MM.1S (cell line): ENCODE measurements at regions not wholly inside any gene's neighbourhood (a gene's known extent, or its start where the extent isn't known, plus 50 kb on each side); places are given as distances from the start of the nearest gene placed in this dataset.
"Not testable (repeated sequence)": the region's sequence is repeated elsewhere in the genome, so short reads cannot be mapped to it uniquely, and the experiment has no call there.

ENCODE experiments used
- DNase-seq: peaks from one replicate; pipeline ENCODE4 v3.0.0-alpha.2; 2015
- H2AFZ ChIP-seq: fragments of 300-600 bp; sonication (generic); 2 replicates; pipeline ENCODE4 v1.6.0; 2016; ENCODE audit warnings: antibody characterized with exemption, low read length
- H3F3A ChIP-seq: fragments of 300-600 bp; sonication (generic); 2 replicates; pipeline ENCODE4 v1.6.1; 2016; ENCODE audit warnings: mild to moderate bottlenecking, antibody characterized with exemption, low read length, moderate library complexity, mixed read lengths; ENCODE audit not compliant: insufficient read depth
- H3K27ac ChIP-seq: fragments of 300-600 bp; sonication (generic); 2 replicates; pipeline ENCODE4 v1.5.1; 2016; ENCODE audit warnings: mild to moderate bottlenecking, low read length
- H3K27me3 ChIP-seq: fragments of 300-600 bp; sonication (generic); replicated peaks from 2 replicates; pipeline ENCODE4 v1.6.0; 2016; ENCODE audit warnings: low read length; ENCODE audit not compliant: insufficient read depth
- H3K36me3 ChIP-seq: fragments of 300-600 bp; sonication (generic); replicated peaks from 2 replicates; pipeline ENCODE4 v1.6.1; 2016; ENCODE audit warnings: mild to moderate bottlenecking, low read length, mixed read lengths; ENCODE audit not compliant: insufficient read depth
- H3K4me1 ChIP-seq: fragments of 300-600 bp; sonication (generic); 2 replicates; pipeline ENCODE4 v1.6.1; 2016; ENCODE audit warnings: low read length, mixed read lengths
- H3K4me2 ChIP-seq: fragments of 300-600 bp; sonication (generic); 2 replicates; pipeline ENCODE4 v1.6.0; 2016; ENCODE audit warnings: low read depth, low read length
- H3K4me3 ChIP-seq: fragments of 300-600 bp; sonication (generic); 2 replicates; pipeline ENCODE4 v1.5.1; 2016; ENCODE audit warnings: low read length, mixed read lengths
- H3K79me2 ChIP-seq: fragments of 300-600 bp; sonication (generic); 2 replicates; pipeline ENCODE4 v1.6.1; 2016; ENCODE audit warnings: mixed run types, low read length, mixed read lengths
- H3K9ac ChIP-seq: fragments of 300-600 bp; sonication (generic); 2 replicates; pipeline ENCODE4 v1.6.1; 2016; ENCODE audit warnings: low read length, mixed read lengths
- H3K9me2 ChIP-seq: fragments of 300-600 bp; sonication (generic); replicated peaks from 2 replicates; pipeline ENCODE4 v1.6.1; 2016; ENCODE audit warnings: mild to moderate bottlenecking, low read length, mixed read lengths; ENCODE audit not compliant: insufficient read depth
- H3K9me3 ChIP-seq: fragments of 300-600 bp; sonication (generic); replicated peaks from 2 replicates; pipeline ENCODE4 v1.6.1; 2016; ENCODE audit warnings: mild to moderate bottlenecking, low read length, mixed read lengths; ENCODE audit not compliant: insufficient read depth
- H4K20me1 ChIP-seq: fragments of 300-600 bp; sonication (generic); 2 replicates; pipeline ENCODE4 v1.6.1; 2016; ENCODE audit warnings: mild to moderate bottlenecking, low read length, moderate library complexity, mixed read lengths; ENCODE audit not compliant: insufficient read depth
- EZH2 ChIP-seq: fragments of 300-600 bp; sonication (generic); optimal IDR thresholded peaks from 2 replicates; pipeline ENCODE3; 2017; ENCODE audit warnings: low read depth, mild to moderate bottlenecking, antibody characterized with exemption, low read length, mixed read lengths
- EZH2phosphoT487 ChIP-seq: fragments of 300-600 bp; sonication (generic); IDR thresholded peaks from 2 replicates; pipeline ENCODE4 v1.6.1; 2018; ENCODE audit warnings: antibody characterized with exemption, low read length
- TF ChIP-seq, protein P1 (sequence below): fragments of 300-600 bp; sonication (generic); IDR thresholded peaks from 2 replicates; pipeline ENCODE4 v1.5.1; 2016; ENCODE audit warnings: antibody characterized with exemption, low read length, mixed read lengths

DNA sequence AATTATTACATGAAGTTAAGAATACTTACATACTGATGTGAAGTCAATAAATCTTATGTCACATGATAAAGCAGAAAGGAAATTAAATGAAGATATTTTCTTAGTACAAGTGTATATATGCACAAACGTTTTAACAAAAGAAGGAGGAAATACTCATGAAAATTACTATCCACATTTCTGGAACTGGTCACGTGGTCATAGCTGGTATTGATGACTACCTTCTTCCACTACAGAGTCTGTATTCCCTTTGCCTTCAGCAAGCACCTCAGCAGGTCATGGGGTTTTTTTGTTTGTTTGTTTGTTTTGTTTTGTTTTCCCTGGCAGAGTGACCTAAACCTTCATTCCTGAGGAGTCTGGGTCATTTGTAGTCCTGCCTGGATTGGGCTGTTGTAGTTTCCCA, 174.9 kb upstream of the BANK1 start:
- Histone ChIP-seq H3K79me2 (no peaks in the 10 kb centered on the region), H3F3A (no peaks in the 10 kb centered on the region), H3K36me3 (no peaks in the 10 kb centered on the region), H3K4me2 (no peak overlapping the region), H3K4me3 (no peak overlapping the region), H3K9me2 (no peaks in the 10 kb centered on the region), H3K9ac (no peak overlapping the region), H3K4me1 (no peaks in the 10 kb centered on the region), H4K20me1 (no peaks in the 10 kb centered on the region), H3K9me3 (no peaks in the 10 kb centered on the region), H3K27me3 (no peaks in the 10 kb centered on the region), H2AFZ (no peak overlapping the region), H3K27ac (no peak overlapping the region)
- DNase-seq, result no peak
- TF ChIP-seq EZH2phosphoT487 (no peak), EZH2 (no peak)
- TF ChIP-seq, protein P1, sequence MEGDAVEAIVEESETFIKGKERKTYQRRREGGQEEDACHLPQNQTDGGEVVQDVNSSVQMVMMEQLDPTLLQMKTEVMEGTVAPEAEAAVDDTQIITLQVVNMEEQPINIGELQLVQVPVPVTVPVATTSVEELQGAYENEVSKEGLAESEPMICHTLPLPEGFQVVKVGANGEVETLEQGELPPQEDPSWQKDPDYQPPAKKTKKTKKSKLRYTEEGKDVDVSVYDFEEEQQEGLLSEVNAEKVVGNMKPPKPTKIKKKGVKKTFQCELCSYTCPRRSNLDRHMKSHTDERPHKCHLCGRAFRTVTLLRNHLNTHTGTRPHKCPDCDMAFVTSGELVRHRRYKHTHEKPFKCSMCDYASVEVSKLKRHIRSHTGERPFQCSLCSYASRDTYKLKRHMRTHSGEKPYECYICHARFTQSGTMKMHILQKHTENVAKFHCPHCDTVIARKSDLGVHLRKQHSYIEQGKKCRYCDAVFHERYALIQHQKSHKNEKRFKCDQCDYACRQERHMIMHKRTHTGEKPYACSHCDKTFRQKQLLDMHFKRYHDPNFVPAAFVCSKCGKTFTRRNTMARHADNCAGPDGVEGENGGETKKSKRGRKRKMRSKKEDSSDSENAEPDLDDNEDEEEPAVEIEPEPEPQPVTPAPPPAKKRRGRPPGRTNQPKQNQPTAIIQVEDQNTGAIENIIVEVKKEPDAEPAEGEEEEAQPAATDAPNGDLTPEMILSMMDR, result no peak

DNA sequence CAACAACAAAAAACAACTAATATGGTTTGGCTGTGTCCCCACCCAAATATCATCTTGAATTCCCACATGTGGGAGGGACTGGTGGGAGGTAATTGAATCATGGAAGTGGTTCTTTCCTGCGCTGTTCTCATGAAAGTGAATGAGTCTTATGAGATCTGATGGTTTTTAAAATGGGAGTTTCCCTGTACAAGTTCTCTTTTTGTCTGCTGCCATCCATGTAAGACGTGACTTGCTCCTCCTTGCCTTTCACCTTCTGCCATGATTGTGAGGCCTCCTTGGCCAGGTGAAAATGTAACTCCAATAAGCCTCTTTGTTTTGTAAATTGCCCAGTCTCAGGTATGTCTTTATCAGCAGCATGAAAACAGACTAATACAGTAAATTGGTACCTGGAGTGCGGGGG, 183.5 kb upstream of the BANK1 start:
- not testable (repeated sequence) for H3K9me3 ChIP-seq, H3K9ac ChIP-seq, H3K27me3 ChIP-seq, H3K4me1 ChIP-seq, H3K4me2 ChIP-seq, H4K20me1 ChIP-seq, DNase-seq, H3K36me3 ChIP-seq, H3K79me2 ChIP-seq, H3K4me3 ChIP-seq, H2AFZ ChIP-seq, H3K27ac ChIP-seq, H3F3A ChIP-seq, H3K9me2 ChIP-seq

DNA sequence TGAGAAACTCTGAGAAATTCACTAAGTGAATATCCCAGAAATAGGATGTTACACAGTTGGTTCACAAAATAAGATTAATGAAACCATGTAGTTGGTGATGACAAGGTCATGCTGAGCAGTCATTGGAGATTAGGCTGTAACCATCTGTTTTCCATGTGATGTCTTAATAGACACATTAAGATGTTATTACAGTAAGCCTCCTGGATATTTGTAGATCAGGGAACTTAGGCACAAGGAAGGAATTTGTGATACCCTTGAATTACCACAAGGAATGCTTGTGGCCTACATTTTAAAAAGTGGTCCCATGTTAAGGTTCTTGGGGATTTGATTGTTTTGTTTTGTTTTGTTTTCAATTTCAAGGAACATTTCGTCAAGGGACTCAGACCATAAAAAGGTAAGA, 185.6 kb upstream of the BANK1 start:
- H3K36me3 ChIP-seq, result no peaks in the 10 kb centered on the region
- H3K27me3 ChIP-seq, result no peaks in the 10 kb centered on the region
- no peaks in the 10 kb centered on the region for H3K79me2 ChIP-seq
- no peak overlapping the region for H2AFZ ChIP-seq
- H3K9me3 ChIP-seq, result no peaks in the 10 kb centered on the region
- H3K9ac ChIP-seq, result no peak overlapping the region
- no peak overlapping the region for H3K4me3 ChIP-seq
- H3K9me2 ChIP-seq, result no peaks in the 10 kb centered on the region
- TF ChIP-seq EZH2phosphoT487 (no peak), EZH2 (no peak)
- TF ChIP-seq, protein P1, result no peak
- no peak overlapping the region for H3K27ac ChIP-seq
- H3F3A ChIP-seq, result no peaks in the 10 kb centered on the region
- H3K4me1 ChIP-seq, result no peaks in the 10 kb centered on the region
- DNase-seq, result no peak
- H3K4me2 ChIP-seq, result no peak overlapping the region
- no peaks in the 10 kb centered on the region for H4K20me1 ChIP-seq

DNA sequence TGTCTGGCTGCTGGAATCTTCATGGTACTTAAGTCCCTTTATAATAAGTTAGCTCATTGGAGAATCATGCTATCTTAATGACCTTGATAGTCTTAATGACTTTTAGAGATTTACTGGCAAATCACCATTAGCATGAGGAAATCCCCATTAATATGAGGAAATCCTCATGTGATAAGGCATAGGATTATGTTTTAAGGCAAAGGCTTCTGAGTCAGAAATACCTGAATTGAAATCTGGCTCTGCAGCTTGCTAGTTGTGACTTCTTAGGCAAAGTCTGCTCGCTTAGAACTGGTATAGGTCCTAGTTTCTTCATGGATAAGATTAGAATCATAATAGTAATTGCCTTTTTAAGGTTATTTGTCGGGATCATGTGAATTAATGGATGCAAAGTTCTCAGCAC, 190.2 kb upstream of the BANK1 start:
- Histone ChIP-seq H3K79me2 (no peaks in the 10 kb centered on the region), H3K9me3 (no peaks in the 10 kb centered on the region), H3K36me3 (no peaks in the 10 kb centered on the region), H3K27me3 (no peaks in the 10 kb centered on the region), H3K4me3 (no peak overlapping the region), H2AFZ (no peak overlapping the region), H3K9me2 (no peaks in the 10 kb centered on the region), H3F3A (no peaks in the 10 kb centered on the region), H3K27ac (no peak overlapping the region), H4K20me1 (no peaks in the 10 kb centered on the region), H3K9ac (no peak overlapping the region), H3K4me2 (no peak overlapping the region), H3K4me1 (peaks cover 11% of the 10 kb centered on the region)
- TF ChIP-seq, protein P1, result no peak
- TF ChIP-seq EZH2phosphoT487 (no peak), EZH2 (no peak)
- no peak for DNase-seq
